ENCODE measurements at regions not wholly inside any gene's neighbourhood (a gene's known extent, or its start where the extent isn't known, plus 50 kb on each side); places are given as distances from the start of the nearest gene placed in this dataset.

DNA sequence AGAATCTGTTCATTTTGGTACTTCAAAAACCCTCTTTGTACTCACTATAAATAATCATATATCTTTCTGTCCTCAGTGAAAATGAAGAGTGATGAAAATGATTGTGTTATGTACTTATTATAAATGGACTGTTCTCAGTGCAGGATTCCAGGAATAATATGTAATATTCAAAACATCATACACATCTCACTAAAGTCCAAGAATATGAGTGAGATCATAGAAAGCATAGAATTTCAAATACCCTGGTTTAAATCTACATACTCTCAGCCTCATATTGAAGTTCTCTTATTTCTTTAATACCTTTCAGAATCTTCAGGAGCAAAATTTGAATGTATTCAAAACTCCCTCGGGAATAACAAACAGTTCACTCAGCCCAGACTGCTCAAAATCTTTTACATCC lies 868.0 kb downstream of the SLITRK6 start:
- no peak for DNase-seq

DNA sequence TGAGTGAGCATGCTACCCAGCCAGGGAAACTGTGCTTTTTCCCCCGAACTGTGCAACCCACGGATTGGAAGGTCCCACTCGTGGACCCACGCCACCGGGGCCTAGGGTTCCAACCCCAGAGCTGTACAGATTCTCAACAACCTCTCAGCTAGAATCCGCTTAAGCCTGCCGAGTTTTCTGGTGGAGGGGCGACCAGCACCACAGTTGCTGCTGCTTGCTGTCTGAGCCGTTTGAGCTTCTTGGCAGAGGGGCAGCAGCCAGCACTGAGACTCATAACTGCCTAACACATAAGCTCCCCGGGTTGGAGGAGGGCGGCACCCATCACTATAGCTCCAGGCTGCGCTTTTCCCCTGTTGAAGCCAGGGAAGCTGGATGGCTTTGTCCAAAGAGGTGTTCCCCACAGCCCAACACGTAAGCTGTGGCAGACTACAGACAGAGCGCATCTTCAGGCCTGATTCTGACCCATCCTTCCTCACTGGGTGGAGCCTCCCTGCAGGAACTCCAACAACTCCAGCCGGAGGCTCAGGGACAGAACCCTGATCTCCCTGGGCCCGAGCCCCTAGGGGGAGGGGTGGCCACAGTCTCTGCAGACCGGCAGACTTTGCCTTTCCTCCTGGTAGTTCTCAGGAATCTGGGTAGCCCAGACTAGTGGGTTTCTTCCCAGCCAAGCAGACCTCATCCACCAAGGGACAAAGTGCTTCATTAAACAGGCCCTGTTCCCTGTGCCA lies 871.6 kb downstream of the SLITRK6 start:
- DNase-seq: no peak

DNA sequence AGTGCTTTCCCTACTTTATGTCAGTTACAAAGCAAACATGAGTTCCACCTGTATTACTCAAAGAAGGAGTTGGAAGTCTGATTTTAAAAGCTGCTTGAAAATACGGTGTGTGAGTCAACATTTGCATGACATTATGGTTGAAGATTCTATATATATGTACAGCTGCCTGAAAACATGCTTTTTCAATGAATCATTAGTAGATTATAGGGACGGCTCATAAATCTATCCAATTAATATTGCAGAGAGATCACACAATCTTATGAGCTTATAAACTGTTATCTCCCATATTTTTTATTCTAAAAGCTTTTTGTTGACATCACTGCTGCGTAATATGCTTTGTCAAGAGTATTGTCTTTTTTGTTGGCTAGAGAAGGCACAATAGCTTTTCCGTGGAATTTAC lies 873.8 kb downstream of the SLITRK6 start:
- DNase-seq: no peak

DNA sequence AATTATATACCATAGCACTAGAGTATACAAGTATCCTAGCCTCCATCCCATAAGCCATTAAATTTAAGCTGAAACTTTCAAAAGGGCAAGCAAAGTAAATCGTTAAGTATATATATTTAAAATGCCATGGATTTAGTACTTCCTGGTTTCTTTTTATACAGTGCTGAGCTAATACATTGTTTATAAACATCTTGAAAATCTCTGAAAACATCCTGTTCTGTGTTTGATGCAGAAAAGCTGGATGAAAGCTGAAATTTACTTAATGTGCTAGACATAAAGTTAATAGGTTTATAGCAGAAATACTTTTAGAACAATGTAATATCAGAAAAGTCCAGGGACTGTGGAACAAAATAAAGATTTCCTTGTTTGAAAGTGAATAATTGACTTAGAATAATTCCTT lies 875.4 kb downstream of the SLITRK6 start:
- DNase-seq: no peak

DNA sequence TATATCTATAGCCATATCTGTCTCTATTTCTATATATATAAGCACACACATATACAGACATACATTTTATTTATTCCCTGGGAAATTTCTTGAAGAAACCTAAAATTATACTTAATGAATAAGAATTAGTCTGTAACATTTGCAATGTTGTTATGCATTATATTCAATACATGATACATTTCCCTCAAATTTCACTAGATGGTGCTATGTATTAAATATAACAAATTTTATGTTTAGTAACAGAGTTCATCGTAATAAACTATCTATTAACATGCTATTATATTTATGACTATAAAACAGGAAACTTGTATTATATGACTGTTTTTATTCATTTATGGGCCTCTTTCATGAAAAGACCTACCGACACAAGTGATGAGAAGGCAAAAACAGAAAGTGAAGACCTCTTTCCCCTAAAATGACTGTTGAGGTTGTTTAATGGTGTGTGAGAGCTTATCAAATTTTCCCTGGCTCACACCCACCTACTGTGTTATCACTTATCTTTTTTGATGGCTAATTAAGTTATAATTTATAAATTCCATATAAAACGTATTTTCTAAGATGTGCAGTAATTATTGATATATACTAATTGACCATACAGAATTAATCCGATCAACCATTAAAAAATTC lies 881.9 kb downstream of the SLITRK6 start:
- no peak for DNase-seq

DNA sequence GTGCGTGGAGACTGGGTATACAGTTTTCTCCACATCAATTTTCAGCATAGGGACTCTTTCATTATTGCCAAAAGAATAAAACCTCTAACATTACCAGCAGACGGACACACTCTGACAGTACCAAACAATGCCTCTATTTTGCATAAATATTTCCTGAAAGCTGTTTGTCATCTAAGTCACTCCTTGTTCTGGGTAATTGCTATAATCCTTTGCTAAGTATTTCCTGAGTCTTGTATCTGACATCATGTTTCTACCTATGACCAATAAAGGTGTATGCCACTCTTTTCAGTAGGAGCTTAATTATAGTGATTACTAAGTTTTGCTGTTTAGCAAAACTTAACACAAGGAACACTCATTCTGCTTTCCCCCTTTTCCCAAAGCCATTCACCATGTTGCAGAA lies 886.5 kb downstream of the SLITRK6 start:
- DNase-seq: no peak

DNA sequence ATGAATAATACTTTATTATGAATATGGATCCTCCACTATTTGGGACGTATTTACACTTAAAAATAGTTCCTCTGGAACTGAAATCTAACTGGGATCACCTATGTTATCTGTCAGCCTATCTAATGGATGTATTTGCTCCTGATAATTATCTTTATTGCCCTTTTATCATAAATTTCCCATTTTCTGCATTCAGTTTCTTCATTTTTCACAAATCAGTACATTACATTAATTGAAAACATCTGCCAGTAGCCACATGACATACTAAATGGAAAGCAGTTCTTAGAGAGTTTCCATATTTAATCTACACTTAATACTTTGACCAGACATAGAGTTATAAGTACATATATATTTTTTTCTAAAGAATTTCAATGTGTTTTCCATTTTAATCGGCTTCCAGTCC lies 888.8 kb downstream of the SLITRK6 start:
- no peak for DNase-seq

DNA sequence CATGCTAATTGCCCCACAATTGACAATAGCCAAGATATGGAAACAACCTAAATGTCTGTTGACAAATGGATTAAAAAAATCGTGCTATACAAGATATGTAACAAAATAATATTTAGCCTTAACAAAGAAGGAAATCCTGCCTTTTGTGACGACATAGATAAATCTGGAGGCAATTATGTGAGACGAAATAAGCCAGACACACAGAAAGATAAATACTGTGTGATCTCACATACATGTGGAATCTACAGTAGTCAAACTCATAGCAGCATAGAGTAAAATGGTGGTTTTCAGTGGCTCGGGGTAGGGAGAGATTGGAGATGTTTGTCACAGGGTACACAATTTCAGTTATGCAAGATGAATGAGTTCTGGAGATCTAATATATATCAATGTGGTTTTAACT lies 895.8 kb downstream of the SLITRK6 start:
- DNase-seq: no peak

DNA sequence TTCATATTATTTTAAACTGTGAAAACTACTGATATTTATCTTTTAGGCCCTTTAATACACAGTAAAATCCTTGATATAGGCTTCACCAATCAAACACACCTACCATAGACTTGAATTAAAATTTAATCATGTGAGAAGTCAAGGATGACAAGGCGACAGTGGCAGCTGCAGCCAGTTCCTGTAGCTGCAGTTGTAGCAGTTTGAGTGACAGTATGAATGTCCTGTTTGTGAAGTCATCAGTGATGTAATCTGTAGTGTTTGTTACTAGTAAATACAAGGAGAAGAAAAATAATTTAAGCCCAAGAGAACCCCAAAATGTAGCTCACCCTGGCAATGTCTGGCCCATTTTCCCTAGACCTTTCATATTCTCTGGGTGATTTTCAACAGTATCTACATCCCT lies 897.0 kb downstream of the SLITRK6 start:
- no peak for DNase-seq

DNA sequence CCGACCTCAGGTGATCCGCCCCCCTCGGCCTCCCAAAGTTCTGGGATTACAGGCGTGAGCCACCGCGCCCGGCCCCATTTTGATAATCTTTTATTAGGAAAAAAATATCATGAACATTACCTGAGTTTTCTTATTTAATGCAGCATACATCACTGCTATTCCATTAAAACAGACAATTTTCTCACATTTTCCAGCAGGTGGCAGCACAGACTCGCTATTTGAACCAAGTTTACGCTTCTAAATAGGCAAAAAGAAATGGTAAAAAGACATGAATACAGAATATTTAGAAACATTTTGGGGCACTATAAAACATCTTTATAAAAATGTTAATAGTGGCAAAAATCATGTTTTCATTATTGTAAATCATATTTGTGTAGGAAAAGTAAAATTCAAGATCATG lies 903.1 kb downstream of the SLITRK6 start:
- no peak for DNase-seq

DNA sequence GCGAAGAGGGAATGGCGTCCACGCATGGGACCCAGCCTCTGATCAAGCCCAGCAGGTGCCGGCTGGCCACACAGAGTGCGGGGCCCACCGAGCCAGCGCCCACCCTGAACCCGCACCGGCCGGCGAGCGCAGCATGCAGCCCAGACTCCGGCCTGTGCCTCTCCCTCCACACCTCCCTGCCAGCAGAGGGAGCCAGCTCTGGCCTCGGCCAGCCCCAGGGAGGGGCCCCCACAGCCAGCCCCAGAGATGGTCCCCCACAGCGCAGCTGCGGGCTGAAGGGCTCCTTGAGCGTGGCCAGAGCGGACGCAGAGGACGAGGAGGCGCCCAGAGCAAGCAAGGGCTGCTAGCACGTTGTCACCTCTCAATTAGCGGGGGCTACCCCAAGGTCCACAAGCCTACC lies 904.5 kb downstream of the SLITRK6 start:
- DNase-seq: no peak

DNA sequence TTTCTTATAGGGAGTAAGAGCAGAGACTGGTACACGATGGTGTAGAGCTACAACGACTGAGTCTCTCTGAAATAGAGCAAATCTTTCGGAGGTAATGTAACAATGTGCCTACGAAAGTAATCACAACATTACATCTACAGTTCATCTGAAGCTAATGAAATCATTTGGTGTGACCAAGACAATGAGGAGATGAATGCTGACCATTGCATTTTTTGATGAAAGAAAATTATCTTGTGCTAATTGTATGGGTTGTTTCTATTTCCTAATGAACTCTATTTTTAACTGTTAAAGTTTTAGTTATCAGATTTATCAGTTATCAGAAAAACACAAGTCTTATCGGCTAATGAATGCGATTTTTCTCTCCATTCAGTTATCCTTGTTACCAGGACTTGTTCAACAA lies 913.4 kb downstream of the SLITRK6 start:
- no peak for DNase-seq

DNA sequence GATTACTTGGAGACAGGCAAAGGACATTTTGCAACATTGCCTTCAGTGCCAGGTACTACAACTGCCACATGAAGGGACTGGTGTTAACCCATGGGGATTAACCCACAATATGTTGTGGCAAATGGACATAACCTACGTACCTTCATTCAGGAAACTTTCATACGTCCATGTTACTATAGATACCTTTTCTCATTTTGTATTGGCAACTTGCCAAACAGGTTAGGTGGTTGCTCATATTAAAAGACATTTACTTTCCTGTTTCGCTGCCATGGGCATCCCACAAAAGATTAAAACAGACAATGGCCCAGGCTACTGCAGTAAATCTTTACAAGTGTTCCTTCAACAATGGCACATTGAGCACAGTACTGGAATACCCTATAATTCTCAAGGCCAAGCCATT lies 925.3 kb downstream of the SLITRK6 start:
- DNase-seq: no peak

DNA sequence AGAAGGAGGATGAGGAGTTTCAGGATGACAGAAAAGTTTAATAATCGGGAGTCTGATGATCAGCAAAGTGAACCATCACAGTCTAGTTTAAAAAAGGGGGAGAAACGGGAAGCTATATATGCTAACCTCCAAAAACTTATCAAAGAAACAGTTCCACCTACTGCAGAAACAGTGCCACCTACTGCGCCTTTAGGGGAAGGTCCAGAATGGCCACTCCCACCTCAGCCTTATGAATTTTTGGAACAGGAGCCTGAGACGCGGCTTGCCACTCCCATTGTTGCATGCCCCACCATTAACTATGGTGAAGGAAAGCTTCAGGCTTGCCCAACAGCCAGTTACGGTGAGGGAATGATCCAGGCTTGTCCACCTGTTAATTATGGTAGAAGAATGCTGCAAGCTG lies 929.0 kb downstream of the SLITRK6 start:
- DNase-seq: no peak

DNA sequence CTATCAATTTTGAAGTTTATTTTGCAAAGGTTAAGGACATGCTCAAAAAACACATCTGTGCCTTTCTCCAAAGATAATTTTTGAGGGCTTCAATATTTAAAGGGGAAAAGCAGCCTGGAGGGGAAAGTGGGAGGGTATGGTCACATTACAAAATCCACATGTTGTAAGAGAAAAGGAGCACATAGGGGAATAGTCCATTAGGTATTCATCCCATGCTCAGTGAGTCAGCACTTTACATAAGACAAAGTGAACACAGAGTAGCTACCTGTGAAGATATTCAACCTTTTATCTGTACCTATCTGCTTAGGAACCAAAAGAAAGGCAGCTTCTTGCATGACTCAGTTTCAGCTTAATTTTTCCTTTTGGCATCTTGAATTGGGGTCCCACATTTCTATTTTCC lies 932.0 kb downstream of the SLITRK6 start:
- no peak for DNase-seq

DNA sequence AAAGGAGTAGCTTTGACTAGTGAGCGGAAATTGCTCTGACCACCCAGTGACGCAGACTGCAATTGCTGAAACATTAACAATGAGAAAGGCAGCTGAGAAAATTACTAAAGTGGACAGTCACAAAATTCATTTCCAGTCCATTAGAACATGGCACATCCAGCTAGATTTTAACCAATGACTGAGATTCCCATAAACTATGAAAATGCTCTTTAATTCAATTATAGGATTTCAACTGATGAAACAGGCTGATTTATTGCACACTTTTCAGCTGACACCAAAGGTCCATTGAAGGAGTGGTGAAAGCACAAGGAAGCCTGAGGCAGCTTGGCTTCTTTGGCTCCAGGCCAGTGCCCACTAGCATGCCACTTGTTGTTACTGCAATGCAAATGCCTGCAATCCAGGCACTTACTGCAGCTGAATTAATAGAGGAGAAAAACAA lies 933.4 kb downstream of the SLITRK6 start:
- no peak for DNase-seq

DNA sequence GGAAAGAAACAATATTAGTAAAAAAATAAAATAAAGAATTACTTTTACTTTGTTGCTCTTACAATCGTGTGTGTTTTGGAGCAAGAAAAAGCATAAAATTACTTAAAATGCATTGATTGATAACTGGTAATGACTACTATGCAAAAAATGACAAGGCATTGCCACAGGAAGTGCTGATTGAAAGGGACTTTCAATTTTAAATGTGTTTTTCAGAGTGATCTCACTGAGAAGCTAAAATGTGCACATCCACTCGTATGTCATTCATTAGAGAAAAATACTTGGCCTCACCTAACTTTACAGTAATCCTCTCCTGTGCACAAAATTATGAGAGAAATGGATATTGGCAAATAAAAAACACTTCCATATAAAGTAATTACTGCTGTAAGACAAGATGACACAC lies 934.9 kb downstream of the SLITRK6 start:
- DNase-seq: no peak

DNA sequence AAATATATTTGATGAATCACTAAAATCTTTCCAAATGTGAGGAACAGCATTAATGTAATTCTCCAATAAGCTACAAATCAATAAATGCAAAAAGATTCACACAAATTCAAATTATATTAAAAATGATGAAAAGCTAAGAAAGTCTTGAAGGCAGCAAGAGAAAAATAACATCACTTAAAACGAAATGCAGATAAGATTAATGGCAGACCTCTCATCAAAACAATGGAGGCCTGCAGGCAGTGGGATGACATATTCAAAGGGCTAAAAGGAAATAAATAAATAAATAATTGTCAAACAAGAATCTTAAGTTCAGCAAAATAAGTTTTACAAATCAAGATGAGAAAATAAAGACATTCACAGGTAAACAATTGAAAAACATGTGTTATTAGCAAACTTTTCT lies 952.1 kb downstream of the SLITRK6 start:
- DNase-seq: no peak

DNA sequence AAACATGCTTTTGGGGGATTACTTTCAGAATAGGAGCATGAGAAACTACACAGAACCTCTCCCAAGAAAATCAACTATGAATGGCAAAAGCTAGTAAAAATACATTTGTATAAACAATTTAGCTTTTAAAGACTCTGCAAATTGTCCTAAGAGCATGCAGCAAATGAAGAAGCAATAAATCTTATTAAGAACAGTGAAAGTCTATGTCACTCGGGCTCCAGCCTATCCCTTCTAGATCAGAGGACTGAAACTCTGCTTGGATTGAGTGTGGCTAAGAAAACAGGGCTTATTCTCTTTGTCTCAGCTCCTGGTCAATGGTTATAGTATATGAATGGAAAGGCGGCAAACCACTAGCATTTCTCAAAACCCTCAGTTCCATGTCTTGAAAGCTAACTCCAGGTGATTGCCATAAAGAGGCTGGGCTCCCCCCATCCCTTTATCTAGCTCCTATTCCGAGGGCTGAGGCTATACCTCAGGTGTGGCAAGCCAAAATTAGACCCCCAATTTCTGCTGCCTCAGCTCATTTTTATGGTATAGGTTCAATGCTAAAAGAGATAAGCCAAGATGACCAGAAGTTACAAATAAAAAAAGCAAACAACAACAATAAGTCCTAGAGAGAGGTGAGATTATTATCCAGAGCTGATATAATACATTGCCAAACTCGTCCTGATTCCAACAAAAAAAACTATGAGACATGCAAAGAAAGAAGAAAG lies 953.2 kb downstream of the SLITRK6 start:
- DNase-seq: no peak

DNA sequence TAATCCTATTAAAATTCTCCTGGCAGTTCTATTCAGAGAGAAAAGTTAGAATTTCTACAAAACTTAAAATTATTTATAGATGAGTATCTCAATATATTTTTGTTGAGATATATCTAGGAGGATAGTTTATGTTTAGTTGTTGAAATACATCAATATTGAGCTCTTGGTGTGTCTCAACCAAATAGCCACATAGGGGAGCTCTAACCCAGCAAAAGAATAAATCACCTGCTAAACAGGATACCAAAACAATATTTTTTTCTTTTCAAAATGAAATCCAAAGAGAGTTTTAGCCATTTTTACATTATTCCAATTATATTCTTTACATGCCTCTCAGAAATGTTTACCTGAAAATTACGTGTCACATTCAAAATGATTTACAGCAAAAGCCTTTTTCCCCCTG lies 954.7 kb downstream of the SLITRK6 start:
- DNase-seq: no peak

DNA sequence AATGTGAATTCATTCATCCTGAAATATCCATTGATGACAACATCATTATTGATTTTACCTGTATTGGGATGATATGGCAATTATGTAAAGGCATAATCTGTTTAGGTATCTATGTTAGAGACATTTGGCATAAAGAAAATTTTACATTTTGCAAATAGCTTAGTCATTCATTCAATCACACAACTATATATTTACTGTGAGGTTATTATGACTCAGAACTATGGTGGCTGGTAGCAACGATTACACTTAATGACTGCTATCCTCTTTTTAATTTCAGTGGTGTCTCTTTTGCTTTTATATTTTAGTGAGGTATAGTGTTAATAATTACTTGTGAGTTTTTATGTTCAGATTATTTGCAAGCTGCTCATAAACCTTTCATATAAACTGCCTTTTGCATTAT lies 955.9 kb downstream of the SLITRK6 start:
- DNase-seq: no peak

DNA sequence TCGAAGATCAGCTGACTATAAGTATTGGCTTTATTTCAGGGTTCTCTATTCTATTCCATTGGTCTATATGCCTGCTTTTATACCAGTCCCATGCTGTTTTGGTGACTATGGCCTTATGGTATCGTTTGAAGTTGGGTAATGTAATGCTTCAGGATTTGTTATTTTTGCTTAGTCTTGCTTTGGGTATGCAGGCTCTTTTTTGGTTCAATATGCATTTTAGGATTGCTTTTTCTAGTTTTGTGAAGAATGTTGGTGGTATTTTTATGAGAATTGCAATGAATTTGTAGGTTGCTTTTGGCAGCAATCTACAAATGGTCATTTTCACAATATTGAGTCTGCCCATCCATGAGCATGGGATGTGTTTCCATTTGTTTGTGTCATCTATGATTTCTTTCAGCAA lies 951.9 kb upstream of the SLITRK1 start:
- no peak for DNase-seq

DNA sequence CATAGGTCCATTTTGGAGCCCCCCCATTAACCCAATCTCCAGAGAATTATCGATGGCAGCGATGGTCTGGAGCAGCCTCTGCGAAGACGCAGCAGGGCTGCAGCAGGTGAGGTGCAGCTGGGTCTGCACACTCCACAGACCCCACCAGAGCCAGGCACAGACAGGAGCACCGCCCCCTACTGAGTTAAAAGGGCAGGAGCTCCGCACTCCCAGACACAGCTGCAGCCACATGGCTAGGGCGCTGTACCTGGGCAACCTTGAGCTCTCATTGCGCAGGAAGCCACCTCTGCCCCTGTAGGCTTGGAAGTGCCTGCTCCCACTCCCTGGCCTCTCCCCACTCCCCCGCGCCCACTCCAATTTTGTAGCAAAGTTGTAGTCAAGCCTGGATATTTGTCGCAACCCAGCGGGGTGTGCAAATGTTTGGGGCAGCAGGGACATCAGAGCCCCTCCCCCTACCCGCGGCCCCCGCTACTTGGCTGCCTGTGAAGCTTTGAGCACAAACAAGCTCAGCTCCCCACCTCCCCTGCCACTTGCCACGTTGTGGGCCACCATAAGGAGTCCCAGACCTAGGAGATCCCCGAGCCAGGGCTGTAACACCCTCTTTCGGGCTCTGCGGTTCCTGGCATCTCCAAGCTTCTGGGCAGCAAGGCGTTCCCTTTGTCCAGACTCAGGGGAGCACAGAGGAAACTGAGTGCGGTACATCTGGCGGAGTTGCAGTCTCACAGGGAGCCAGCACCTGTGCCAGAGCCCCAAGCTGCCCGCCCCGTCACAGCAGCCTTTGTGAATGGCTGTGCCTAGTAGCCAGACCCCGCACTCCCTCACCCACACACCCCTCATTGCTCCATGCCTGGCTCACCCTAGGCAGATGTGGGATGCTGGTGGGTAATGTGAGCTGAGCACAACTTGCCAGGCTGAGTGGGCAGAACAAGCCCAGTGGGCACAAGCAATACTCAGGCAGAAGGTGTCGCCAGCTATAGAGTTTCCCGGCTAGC lies 949.7 kb upstream of the SLITRK1 start:
- DNase-seq: no peak
